ENCODE measurements at regions not wholly inside any gene's neighbourhood (a gene's known extent, or its start where the extent isn't known, plus 50 kb on each side); places are given as distances from the start of the nearest gene placed in this dataset.
A peak's percentile ranks its signal among the peaks of the same experiment; 100 is the strongest.
"Not testable (repeated sequence)": the region's sequence is repeated elsewhere in the genome, so short reads cannot be mapped to it uniquely, and the experiment has no call there.

- no peaks in the 10 kb centered on the region for H3K9me3 Mint-ChIP-seq
- DNase-seq: peak; percentile 50
- peaks cover 33% of the 10 kb centered on the region for H3K27me3 Mint-ChIP-seq (ENCODE audit: low read depth, poor library complexity)
- H3K36me3 Mint-ChIP-seq (ENCODE audit: low read depth): no peaks in the 10 kb centered on the region
- TF ChIP-seq CTCF (IDR thresholded peaks at IDR 0.05): no peak
- peak overlapping the region; percentile 33 for H3K27ac Mint-ChIP-seq
- peaks cover 47% of the 10 kb centered on the region for H3K4me1 Mint-ChIP-seq
- peak overlapping the region; percentile 61 for H3K4me3 Mint-ChIP-seq
Measured at GRCh38 chr12:124675881-124676713, 108.7 kb upstream of the NCOR2 start.

DNA sequence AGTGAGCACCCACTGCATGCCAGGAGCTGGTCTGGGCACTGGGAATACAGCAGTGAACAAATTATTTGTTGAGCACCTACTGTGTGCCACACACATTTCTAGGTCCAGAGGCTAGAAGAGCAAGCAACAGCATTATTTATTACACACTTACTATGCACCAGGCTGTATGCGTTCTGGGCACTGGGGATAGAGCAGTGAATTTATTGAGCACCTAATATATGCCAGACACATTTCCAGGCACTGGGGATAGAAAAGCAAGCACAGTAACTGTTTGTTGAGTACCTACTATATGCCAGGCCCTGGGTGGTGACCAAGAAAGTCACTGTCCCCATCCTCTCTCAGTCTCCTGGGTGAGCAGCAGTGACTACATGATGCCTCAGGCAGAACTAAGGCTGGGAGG is 107.5 kb upstream of the NCOR2 start:
- Mint-ChIP-seq H3K9me3 (peaks cover 4% of the 10 kb centered on the region), H3K27me3 (ENCODE audit: low read depth, poor library complexity) (peaks cover 33% of the 10 kb centered on the region), H3K36me3 (ENCODE audit: low read depth) (no peaks in the 10 kb centered on the region), H3K27ac (no peak overlapping the region), H3K4me1 (peaks cover 45% of the 10 kb centered on the region), H3K4me3 (no peak overlapping the region)
- no peak for DNase-seq
- TF ChIP-seq CTCF (IDR thresholded peaks at IDR 0.05): no peak

DNA sequence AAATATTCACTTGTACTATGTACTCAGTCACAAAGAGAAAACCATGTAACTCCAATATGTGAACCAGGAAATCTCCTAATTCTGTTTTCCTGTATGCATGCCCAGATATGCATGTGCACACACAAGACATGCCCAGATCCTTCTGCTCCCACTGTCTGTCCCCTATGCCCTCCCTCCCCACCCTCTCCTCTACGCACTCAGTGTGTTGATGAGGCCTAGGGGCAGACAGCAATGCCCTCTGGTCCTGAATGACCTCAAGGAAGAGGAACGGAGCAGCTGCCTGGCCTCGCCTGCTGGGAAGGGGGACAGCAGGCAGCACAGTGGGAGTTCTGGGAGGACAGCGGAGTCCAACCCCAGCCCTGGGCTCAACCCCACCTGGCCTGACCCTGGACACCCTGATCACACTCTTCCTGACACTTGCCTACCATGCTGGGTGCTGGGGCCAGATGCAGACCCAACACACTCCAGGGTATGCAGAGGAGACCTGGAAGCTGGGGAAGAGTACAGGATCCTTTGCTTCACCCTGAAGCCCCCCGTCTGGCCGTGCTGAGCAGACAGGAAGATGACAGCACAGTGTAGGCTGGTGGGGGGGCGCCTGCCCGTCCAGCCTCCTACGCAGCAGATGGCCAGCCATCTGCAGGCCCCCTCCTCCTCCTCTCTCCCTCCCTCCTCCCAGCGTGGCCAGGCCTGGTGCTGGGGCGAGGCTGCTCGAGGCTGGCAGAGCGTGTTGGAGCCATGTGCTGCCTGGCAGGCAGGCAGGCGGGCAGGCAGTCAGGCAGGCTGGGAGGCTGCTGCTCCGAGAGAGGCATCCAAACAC is 106.6 kb upstream of the NCOR2 start:
- H3K4me3 Mint-ChIP-seq: no peak overlapping the region
- TF ChIP-seq CTCF (IDR thresholded peaks at IDR 0.05): no peak
- no peaks in the 10 kb centered on the region for H3K36me3 Mint-ChIP-seq (ENCODE audit: low read depth)
- no peak for DNase-seq
- peaks cover 8% of the 10 kb centered on the region for H3K9me3 Mint-ChIP-seq
- H3K4me1 Mint-ChIP-seq: peaks cover 35% of the 10 kb centered on the region
- H3K27ac Mint-ChIP-seq: no peak overlapping the region
- H3K27me3 Mint-ChIP-seq (ENCODE audit: low read depth, poor library complexity): peaks cover 29% of the 10 kb centered on the region

- H3K9me3 Mint-ChIP-seq: peaks cover 33% of the 10 kb centered on the region
- not testable (repeated sequence) for H3K36me3 Mint-ChIP-seq (ENCODE audit: low read depth); H3K4me1 Mint-ChIP-seq; H3K27ac Mint-ChIP-seq; H3K4me3 Mint-ChIP-seq; DNase-seq
- peaks cover 31% of the 10 kb centered on the region for H3K27me3 Mint-ChIP-seq (ENCODE audit: low read depth, poor library complexity)
Measured at GRCh38 chr12:124669271-124669721, 101.9 kb upstream of the NCOR2 start.

DNA sequence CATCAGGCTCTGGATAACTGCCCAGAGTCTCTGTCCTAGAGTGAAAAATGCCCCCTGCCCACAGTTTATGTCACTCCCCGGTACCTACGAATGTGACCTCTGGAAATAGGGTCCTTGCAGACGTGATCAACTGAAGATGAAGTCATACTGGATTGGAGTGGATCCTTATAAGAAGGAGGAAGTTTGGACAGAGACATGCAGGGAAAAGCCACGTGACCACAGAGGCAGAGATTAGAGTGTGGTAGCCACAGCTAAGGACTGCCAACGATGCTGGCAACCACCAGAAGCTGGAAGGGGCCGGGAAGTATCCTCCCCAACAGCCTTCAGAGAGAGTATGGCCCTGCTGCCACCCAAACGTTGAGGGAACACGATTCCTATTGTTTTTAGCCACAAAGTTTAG is 101.2 kb upstream of the NCOR2 start:
- TF ChIP-seq CTCF (IDR thresholded peaks at IDR 0.05): no peak
- DNase-seq: no peak
- no peaks in the 10 kb centered on the region for H3K4me1 Mint-ChIP-seq
- H3K4me3 Mint-ChIP-seq: no peak overlapping the region
- peaks cover 31% of the 10 kb centered on the region for H3K27me3 Mint-ChIP-seq (ENCODE audit: low read depth, poor library complexity)
- no peaks in the 10 kb centered on the region for H3K36me3 Mint-ChIP-seq (ENCODE audit: low read depth)
- no peak overlapping the region for H3K27ac Mint-ChIP-seq
- peaks cover 33% of the 10 kb centered on the region for H3K9me3 Mint-ChIP-seq

DNA sequence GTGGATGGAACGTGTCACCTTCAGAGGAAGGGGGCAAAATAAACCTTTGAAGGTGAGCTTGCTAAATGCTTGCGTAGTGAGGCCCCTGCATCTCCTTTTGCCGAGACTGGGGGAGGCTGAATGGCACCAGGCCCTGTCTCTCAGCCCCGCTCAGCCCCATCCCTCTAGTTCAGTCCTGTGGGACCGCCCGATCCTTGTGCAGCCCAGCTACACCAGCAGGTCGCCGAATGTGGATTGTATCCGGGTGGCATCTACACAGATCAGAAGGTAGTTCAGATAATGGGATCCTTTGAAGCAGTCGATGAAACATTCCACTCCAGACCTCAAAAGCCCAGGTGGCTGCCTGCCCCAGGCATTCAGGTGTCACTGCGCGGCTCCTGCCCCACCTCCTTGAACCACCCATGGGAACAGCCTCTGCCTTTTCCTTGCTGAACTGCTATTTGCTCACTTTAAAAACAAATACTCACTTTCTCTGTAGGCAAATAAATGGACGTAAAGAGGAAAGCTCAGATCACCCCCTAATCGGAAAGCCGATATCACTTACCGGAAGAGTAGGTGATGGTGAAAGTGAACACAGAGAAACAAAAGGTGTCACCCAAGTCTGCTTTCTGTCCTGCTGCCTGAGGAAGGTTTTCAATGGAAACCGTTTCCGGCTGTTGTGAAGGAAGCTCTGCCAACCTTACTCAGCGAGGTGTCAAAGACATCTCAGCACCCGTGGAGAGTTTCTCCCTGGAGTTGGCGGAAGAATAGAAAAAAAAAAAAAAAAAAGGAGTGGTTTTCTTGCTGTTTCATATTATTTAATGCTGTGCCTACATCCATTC is 100.3 kb upstream of the NCOR2 start:
- no peak overlapping the region for H3K27ac Mint-ChIP-seq
- no peaks in the 10 kb centered on the region for H3K36me3 Mint-ChIP-seq (ENCODE audit: low read depth)
- H3K9me3 Mint-ChIP-seq: peaks cover 42% of the 10 kb centered on the region
- TF ChIP-seq CTCF (IDR thresholded peaks at IDR 0.05): no peak
- H3K4me1 Mint-ChIP-seq: no peaks in the 10 kb centered on the region
- H3K27me3 Mint-ChIP-seq (ENCODE audit: low read depth, poor library complexity): peaks cover 37% of the 10 kb centered on the region
- no peak overlapping the region for H3K4me3 Mint-ChIP-seq
- DNase-seq: no peak

Measured in nephron progenitor cell (in vitro differentiated cells).